ENCODE measurements at regions not wholly inside any gene's neighbourhood (a gene's known extent, or its start where the extent isn't known, plus 50 kb on each side); places are given as distances from the start of the nearest gene placed in this dataset.

DNA sequence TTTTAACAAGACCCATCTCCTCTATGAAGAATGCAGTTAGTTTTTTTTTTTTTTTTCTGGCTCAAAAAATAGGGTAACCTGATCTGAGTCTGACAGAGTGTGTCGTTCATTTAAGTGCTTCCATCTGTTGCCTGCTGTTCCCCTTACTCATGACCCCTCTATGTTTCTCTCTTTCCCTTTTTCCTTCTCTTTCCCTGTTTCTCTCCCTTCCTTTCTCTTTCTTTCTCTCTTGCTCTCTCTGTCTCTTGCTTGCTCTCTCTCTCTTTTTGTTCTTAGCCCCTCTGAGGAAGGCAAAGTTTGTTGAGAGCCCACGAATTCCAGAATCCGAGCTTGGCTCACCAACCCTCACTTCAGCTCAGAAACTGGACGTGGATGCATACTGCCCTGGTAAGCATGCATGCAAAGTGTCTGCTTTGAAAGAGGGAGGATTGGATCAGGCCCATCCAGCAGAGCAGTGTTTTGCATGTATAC is 185.0 kb downstream of the TANC2 start:
- H3K4me3 ChIP-seq (ENCODE audit: low read length), result no peak overlapping the region
- H3K4me2 ChIP-seq (ENCODE audit: low read length), result no peak overlapping the region
- H2AFZ ChIP-seq (ENCODE audit: low read depth, low read length), result no peak overlapping the region
- no peak overlapping the region for H3K27ac ChIP-seq (ENCODE audit: low read length)
- TF ChIP-seq EZH2 (IDR thresholded peaks at IDR 0.05; ENCODE audit: borderline replicate concordance, insufficient read depth, low read length, poor library complexity, severe bottlenecking), result no peak
- no peak for TF ChIP-seq TAF1 (IDR thresholded peaks at IDR 0.05; ENCODE audit: low read depth)
- TF ChIP-seq SMC3 (conservative IDR thresholded peaks at IDR 0.05; ENCODE audit: poor library complexity), result no peak
- TF ChIP-seq POLR2AphosphoS5 (IDR thresholded peaks at IDR 0.05), result no peak
- no peak for TF ChIP-seq MXI1 (conservative IDR thresholded peaks at IDR 0.05; ENCODE audit: poor library complexity, severe bottlenecking)
- TF ChIP-seq RAD21 (conservative IDR thresholded peaks at IDR 0.05), result no peak
- TF ChIP-seq, protein P1, sequence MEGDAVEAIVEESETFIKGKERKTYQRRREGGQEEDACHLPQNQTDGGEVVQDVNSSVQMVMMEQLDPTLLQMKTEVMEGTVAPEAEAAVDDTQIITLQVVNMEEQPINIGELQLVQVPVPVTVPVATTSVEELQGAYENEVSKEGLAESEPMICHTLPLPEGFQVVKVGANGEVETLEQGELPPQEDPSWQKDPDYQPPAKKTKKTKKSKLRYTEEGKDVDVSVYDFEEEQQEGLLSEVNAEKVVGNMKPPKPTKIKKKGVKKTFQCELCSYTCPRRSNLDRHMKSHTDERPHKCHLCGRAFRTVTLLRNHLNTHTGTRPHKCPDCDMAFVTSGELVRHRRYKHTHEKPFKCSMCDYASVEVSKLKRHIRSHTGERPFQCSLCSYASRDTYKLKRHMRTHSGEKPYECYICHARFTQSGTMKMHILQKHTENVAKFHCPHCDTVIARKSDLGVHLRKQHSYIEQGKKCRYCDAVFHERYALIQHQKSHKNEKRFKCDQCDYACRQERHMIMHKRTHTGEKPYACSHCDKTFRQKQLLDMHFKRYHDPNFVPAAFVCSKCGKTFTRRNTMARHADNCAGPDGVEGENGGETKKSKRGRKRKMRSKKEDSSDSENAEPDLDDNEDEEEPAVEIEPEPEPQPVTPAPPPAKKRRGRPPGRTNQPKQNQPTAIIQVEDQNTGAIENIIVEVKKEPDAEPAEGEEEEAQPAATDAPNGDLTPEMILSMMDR (IDR thresholded peaks at IDR 0.05; ENCODE audit: poor library complexity, severe bottlenecking), result no peak
- TF ChIP-seq, protein P2, sequence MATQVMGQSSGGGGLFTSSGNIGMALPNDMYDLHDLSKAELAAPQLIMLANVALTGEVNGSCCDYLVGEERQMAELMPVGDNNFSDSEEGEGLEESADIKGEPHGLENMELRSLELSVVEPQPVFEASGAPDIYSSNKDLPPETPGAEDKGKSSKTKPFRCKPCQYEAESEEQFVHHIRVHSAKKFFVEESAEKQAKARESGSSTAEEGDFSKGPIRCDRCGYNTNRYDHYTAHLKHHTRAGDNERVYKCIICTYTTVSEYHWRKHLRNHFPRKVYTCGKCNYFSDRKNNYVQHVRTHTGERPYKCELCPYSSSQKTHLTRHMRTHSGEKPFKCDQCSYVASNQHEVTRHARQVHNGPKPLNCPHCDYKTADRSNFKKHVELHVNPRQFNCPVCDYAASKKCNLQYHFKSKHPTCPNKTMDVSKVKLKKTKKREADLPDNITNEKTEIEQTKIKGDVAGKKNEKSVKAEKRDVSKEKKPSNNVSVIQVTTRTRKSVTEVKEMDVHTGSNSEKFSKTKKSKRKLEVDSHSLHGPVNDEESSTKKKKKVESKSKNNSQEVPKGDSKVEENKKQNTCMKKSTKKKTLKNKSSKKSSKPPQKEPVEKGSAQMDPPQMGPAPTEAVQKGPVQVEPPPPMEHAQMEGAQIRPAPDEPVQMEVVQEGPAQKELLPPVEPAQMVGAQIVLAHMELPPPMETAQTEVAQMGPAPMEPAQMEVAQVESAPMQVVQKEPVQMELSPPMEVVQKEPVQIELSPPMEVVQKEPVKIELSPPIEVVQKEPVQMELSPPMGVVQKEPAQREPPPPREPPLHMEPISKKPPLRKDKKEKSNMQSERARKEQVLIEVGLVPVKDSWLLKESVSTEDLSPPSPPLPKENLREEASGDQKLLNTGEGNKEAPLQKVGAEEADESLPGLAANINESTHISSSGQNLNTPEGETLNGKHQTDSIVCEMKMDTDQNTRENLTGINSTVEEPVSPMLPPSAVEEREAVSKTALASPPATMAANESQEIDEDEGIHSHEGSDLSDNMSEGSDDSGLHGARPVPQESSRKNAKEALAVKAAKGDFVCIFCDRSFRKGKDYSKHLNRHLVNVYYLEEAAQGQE (IDR thresholded peaks at IDR 0.05; ENCODE audit: borderline replicate concordance), result no peak
- TF ChIP-seq EP300 (conservative IDR thresholded peaks at IDR 0.05; ENCODE audit: poor library complexity, severe bottlenecking), result no peak
- H3F3A ChIP-seq (ENCODE audit: insufficient read depth, low read length, poor library complexity, severe bottlenecking), result no peaks in the 10 kb centered on the region
- no peaks in the 10 kb centered on the region for H3K9me3 ChIP-seq (ENCODE audit: low read length)
- no peaks in the 10 kb centered on the region for H3K9me2 ChIP-seq (ENCODE audit: insufficient read depth, low read length)
- H3K27me3 ChIP-seq (ENCODE audit: insufficient read depth, low read depth, low read length), result no peaks in the 10 kb centered on the region
- H3K9ac ChIP-seq (ENCODE audit: low read length), result no peak overlapping the region
- no peaks in the 10 kb centered on the region for H3K36me3 ChIP-seq (ENCODE audit: insufficient read depth, low read length)
- peaks cover 34% of the 10 kb centered on the region for H3K79me2 ChIP-seq (replicated peaks; ENCODE audit: insufficient read depth, low read length)
- H4K20me1 ChIP-seq (ENCODE audit: insufficient read depth), result peaks cover 9% of the 10 kb centered on the region

GRCh38 chr17:63151941-63152523 is 186.0 kb downstream of the TANC2 start:
- Histone ChIP-seq H3K4me3 (ENCODE audit: low read length) (peak overlapping the region; percentile 3), H3K36me3 (ENCODE audit: insufficient read depth, low read length) (no peaks in the 10 kb centered on the region), H3K27me3 (ENCODE audit: insufficient read depth, low read depth, low read length) (no peaks in the 10 kb centered on the region), H3F3A (ENCODE audit: insufficient read depth, low read length, poor library complexity, severe bottlenecking) (no peaks in the 10 kb centered on the region), H3K4me2 (ENCODE audit: low read length) (no peak overlapping the region), H3K27ac (ENCODE audit: low read length) (peak overlapping the region; percentile 26), H3K79me2 (replicated peaks; ENCODE audit: insufficient read depth, low read length) (peaks cover 44% of the 10 kb centered on the region), H4K20me1 (ENCODE audit: insufficient read depth) (peaks cover 9% of the 10 kb centered on the region), H3K9me3 (ENCODE audit: low read length) (no peaks in the 10 kb centered on the region), H2AFZ (ENCODE audit: low read depth, low read length) (no peak overlapping the region), H3K9ac (ENCODE audit: low read length) (peak overlapping the region; percentile 2), H3K9me2 (ENCODE audit: insufficient read depth, low read length) (no peaks in the 10 kb centered on the region)
- no peak for TF ChIP-seq MXI1 (conservative IDR thresholded peaks at IDR 0.05; ENCODE audit: poor library complexity, severe bottlenecking)
- no peak for TF ChIP-seq SMC3 (conservative IDR thresholded peaks at IDR 0.05; ENCODE audit: poor library complexity)
- TF ChIP-seq, protein P2 (IDR thresholded peaks at IDR 0.05; ENCODE audit: borderline replicate concordance), result no peak
- no peak for TF ChIP-seq RAD21 (conservative IDR thresholded peaks at IDR 0.05)
- no peak for TF ChIP-seq EZH2 (IDR thresholded peaks at IDR 0.05; ENCODE audit: borderline replicate concordance, insufficient read depth, low read length, poor library complexity, severe bottlenecking)
- TF ChIP-seq, protein P1 (IDR thresholded peaks at IDR 0.05; ENCODE audit: poor library complexity, severe bottlenecking), result no peak
